K562 (cell line): ENCODE measurements at regions not wholly inside any gene's neighbourhood (a gene's known extent, or its start where the extent isn't known, plus 50 kb on each side); places are given as distances from the start of the nearest gene placed in this dataset.

Experiments
- ERF ChIP-seq: fragments of 450-650 bp; formaldehyde crosslinking; IDR thresholded peaks from 2 replicates; pipeline ENCODE4 v1.4.0; 2020; ENCODE audit warnings: mild to moderate bottlenecking, mixed read lengths
- MAZ ChIP-seq, 2 experiments: fragments of 450-650 bp in 1 of 2; sonication (generic) in 1 of 2; formaldehyde crosslinking; IDR thresholded peaks in 1 of 2; conservative IDR thresholded peaks in 1 of 2; 2 replicates each; pipeline versions ENCODE4 v1.4.0 to v1.5.0; 2020; ENCODE audit warnings: mild to moderate bottlenecking in 1 of 2, missing genetic modification reagents in 1 of 2
- NELFE ChIP-seq: IDR thresholded peaks from 2 replicates; pipeline ENCODE4 v1.6.1; 2011; ENCODE audit warnings: mild to moderate bottlenecking; ENCODE audit not compliant: insufficient read depth, insufficient read length
- PPARD ChIP-seq: fragments of 250-450 bp; sonication (Bioruptor Pico); IDR thresholded peaks from 2 replicates; pipeline ENCODE4 v1.8.0; 2022; ENCODE audit warnings: inconsistent platforms, mild to moderate bottlenecking, moderate library complexity
- ZBTB8A ChIP-seq: fragments of 450-650 bp; IDR thresholded peaks from 2 replicates; pipeline ENCODE4 v1.6.1; 2018; ENCODE audit warnings: mild to moderate bottlenecking, moderate library complexity; ENCODE audit not compliant: partially characterized antibody
- TF ChIP-seq, protein P1 (sequence below), 2 experiments: fragments of 450-650 bp; formaldehyde crosslinking in 1 of 2; IDR thresholded peaks; 2 replicates each; pipeline versions ENCODE4 v1.4.0 to v1.6.1; 2014 to 2020; ENCODE audit warnings: mild to moderate bottlenecking in 2 of 2, borderline replicate concordance in 1 of 2, low read depth in 1 of 2
- TF ChIP-seq, protein P2 (sequence below): fragments of 450-650 bp; formaldehyde crosslinking; IDR thresholded peaks from 2 replicates; pipeline ENCODE4 v1.4.0; 2022; ENCODE audit warnings: mild to moderate bottlenecking, moderate library complexity
- TF ChIP-seq, protein P3 (sequence below): fragments of 250-450 bp; sonication (Bioruptor Pico); IDR thresholded peaks from 2 replicates; pipeline ENCODE4 v1.8.0; 2022; ENCODE audit warnings: moderate library complexity, mild to moderate bottlenecking, inconsistent platforms

DNA sequence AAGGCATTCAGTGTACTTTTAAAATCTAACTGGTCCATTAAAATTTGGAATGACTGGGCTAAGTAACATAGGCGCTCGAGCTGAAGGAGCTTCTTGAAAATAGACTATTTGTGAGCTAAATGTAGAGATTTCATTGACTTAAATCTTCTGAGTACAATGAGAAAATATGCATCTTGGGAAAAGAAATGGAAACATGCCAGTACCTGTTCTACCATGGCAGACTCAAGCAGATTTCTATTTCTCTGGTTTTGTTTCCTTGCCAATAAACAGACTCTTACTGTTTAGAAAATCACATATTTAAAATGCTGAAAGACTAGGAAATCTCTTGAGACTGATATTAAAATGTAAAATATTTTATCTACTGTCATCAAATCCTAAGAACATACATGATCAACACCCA is 678.1 kb downstream of the FAT4 start (continued):
- TF ChIP-seq, protein P1, sequence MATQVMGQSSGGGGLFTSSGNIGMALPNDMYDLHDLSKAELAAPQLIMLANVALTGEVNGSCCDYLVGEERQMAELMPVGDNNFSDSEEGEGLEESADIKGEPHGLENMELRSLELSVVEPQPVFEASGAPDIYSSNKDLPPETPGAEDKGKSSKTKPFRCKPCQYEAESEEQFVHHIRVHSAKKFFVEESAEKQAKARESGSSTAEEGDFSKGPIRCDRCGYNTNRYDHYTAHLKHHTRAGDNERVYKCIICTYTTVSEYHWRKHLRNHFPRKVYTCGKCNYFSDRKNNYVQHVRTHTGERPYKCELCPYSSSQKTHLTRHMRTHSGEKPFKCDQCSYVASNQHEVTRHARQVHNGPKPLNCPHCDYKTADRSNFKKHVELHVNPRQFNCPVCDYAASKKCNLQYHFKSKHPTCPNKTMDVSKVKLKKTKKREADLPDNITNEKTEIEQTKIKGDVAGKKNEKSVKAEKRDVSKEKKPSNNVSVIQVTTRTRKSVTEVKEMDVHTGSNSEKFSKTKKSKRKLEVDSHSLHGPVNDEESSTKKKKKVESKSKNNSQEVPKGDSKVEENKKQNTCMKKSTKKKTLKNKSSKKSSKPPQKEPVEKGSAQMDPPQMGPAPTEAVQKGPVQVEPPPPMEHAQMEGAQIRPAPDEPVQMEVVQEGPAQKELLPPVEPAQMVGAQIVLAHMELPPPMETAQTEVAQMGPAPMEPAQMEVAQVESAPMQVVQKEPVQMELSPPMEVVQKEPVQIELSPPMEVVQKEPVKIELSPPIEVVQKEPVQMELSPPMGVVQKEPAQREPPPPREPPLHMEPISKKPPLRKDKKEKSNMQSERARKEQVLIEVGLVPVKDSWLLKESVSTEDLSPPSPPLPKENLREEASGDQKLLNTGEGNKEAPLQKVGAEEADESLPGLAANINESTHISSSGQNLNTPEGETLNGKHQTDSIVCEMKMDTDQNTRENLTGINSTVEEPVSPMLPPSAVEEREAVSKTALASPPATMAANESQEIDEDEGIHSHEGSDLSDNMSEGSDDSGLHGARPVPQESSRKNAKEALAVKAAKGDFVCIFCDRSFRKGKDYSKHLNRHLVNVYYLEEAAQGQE (IDR thresholded peaks at IDR 0.05; ENCODE audit: borderline replicate concordance): no peak
- TF ChIP-seq, protein P1 (CRISPR knock-in tag; IDR thresholded peaks at IDR 0.05; ENCODE audit: low read depth): no peak
- no peak for TF ChIP-seq ERF (CRISPR knock-in tag)
- TF ChIP-seq MAZ (CRISPR knock-in tag; conservative IDR thresholded peaks at IDR 0.05 in 1 of 2, IDR thresholded peaks at IDR 0.05 in 1 of 2): no peak
- TF ChIP-seq NELFE: no peak
- TF ChIP-seq, protein P2, sequence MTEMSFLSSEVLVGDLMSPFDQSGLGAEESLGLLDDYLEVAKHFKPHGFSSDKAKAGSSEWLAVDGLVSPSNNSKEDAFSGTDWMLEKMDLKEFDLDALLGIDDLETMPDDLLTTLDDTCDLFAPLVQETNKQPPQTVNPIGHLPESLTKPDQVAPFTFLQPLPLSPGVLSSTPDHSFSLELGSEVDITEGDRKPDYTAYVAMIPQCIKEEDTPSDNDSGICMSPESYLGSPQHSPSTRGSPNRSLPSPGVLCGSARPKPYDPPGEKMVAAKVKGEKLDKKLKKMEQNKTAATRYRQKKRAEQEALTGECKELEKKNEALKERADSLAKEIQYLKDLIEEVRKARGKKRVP: no peak
- TF ChIP-seq, protein P3, sequence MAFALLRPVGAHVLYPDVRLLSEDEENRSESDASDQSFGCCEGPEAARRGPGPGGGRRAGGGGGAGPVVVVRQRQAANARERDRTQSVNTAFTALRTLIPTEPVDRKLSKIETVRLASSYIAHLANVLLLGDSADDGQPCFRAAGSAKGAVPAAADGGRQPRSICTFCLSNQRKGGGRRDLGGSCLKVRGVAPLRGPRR: no peak
- TF ChIP-seq PPARD (CRISPR knock-in tag): no peak
- TF ChIP-seq ZBTB8A: no peak
